Aorta (tissue), 5 donors: ENCODE measurements at regions not wholly inside any gene's neighbourhood (a gene's known extent, or its start where the extent isn't known, plus 50 kb on each side); places are given as distances from the start of the nearest gene placed in this dataset.

Experiments used
- ATAC-seq: fragments of 200-7000 bp; cut with Tn5 transposase; one replicate; pipeline ENCODE4 v1.9.1; 2022; ENCODE audit warnings: moderate library complexity; ENCODE audit not compliant: low FRiP score
- DNase-seq, 2 donors: peaks; one replicate each; pipeline ENCODE4 v3.0.0-alpha.2; 2020
- H3K27ac ChIP-seq, 2 donors: one replicate each; pipeline ENCODE4 v1.5.1; 2013; ENCODE audit warnings: low read length in 2 of 2, mild to moderate bottlenecking in 2 of 2, moderate library complexity in 2 of 2, control low read depth in 1 of 2, inconsistent platforms in 1 of 2, low read depth in 1 of 2
- H3K27me3 ChIP-seq, 2 donors: one replicate each; pipeline ENCODE4 v1.6.1; 2013; ENCODE audit warnings: control low read depth in 1 of 2, low read length in 1 of 2, mild to moderate bottlenecking in 1 of 2, moderate library complexity in 1 of 2; ENCODE audit not compliant: insufficient read depth in 2 of 2, control insufficient read depth in 1 of 2
- H3K36me3 ChIP-seq, 2 donors: one replicate each; pipeline ENCODE4 v1.6.1; 2013; ENCODE audit warnings: control low read depth in 1 of 2, low read length in 1 of 2, mild to moderate bottlenecking in 1 of 2; ENCODE audit not compliant: insufficient read depth in 2 of 2, control insufficient read depth in 1 of 2
- H3K4me1 ChIP-seq, 2 donors: one replicate each; pipeline ENCODE4 v1.6.1; 2013; ENCODE audit warnings: low read length in 2 of 2, control low read depth in 1 of 2, mild to moderate bottlenecking in 1 of 2, moderate library complexity in 1 of 2; ENCODE audit not compliant: insufficient read depth in 2 of 2, control insufficient read depth in 1 of 2
- H3K4me3 ChIP-seq, 2 donors: one replicate each; pipeline ENCODE4 v1.5.1; 2013; ENCODE audit warnings: low read length in 2 of 2, control low read depth in 1 of 2, mild to moderate bottlenecking in 1 of 2
- H3K9me3 ChIP-seq: one replicate; pipeline ENCODE4 v1.6.1; 2013; ENCODE audit warnings: mild to moderate bottlenecking, low read length; ENCODE audit not compliant: control insufficient read depth
- WGBS, 2 donors: extraction: QIAGEN DNeasy Blood & Tissue Kit; methylation state at CpG; one replicate each; pipeline ENCODE4 v1.1.7; 2013; 5-methylcytosine and 5-hydroxymethylcytosine counted together
- intact Hi-C, 2 donors: fragments of 100-400 bp; cut with DNase I; formaldehyde crosslinking; loops; one replicate each; pipeline versions ENCODE4 v1.14.2 to v1.15.0; 2022
- donor health status: healthy with polysubstance abuse.
- donor health status: Bipolar disorder and iron deficiency.
- donor health status: DM: no; HTN: no; CAD: no.
- donor health status: DM: no; HTN: no; CAD: no.
- donor health status: DM: yes; HTN: yes; CAD: no.

DNA sequence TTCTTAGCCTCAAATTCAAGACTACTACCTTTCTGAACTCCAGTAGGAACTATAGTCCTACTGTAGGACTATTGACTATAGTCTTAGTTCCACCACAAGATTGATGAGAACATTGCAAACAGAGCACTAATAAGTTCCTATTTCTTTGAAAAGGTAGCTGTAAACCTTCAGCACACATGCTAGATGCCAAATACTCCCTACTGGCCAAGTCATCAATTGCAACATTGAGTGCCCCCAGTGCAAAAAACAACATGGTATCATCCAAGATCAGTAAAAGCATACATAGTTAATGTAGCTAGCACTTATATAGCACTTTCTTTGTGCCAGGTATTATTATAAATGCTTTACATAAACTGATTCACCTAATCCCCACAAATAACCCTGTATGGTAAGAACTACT is 99.8 kb downstream of the MRPL39 start:
- H3K4me1 ChIP-seq: no peaks in the 10 kb centered on the region
- intact Hi-C loops: no loop called here
- no peaks in the 10 kb centered on the region for H3K27me3 ChIP-seq
- no peak for ATAC-seq
- no peak overlapping the region for H3K4me3 ChIP-seq
- no peak for DNase-seq
- no peak overlapping the region for H3K27ac ChIP-seq
- no peaks in the 10 kb centered on the region for H3K9me3 ChIP-seq
- H3K36me3 ChIP-seq: no peaks in the 10 kb centered on the region

DNA sequence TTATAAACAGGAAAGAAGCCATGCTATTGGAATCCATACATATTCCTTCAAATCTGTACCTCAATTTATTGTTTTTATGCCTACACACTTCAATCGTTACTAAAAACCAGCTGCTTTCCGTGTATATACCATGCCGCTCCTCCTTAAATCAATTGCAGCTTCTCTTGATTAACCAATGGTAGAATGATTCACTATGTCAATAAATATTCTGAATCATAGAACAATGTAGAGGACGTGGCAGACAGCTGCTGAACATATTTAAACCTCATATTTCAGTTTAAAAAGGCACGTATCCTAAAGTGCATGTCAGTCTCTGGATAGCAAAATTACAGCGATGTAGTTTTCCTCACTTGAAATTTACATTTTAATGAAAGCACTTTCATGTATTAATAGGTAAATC is 100.4 kb downstream of the MRPL39 start:
- DNase-seq (no peak), ATAC-seq (no peak)
- Histone ChIP-seq H3K9me3 (no peaks in the 10 kb centered on the region), H3K27ac (no peak overlapping the region), H3K4me3 (no peak overlapping the region), H3K36me3 (no peaks in the 10 kb centered on the region), H3K27me3 (no peaks in the 10 kb centered on the region), H3K4me1 (no peaks in the 10 kb centered on the region)
- intact Hi-C loops: no loop called here
- WGBS, 2 donors: 73 to 82% methylated on average over 6 of the region's 6 CpGs

DNA sequence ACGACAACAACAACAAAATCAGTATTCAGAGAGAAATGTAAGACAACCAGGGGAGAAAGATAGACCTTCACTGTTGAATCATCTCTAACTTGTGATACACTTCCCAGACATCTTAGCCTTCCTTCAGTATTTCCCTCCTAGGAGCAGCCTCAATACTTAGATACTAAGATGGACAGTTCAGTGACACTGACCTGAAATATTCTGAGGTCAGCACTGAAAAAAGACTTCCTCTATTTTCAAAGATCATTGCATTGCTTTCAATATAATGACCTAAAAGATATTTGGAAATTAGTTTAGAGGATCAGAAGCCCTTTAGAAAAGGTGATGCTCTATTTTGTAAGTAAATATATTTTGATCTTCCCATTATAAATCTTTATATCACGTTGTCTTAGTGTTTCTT is 101.0 kb downstream of the MRPL39 start:
- Histone ChIP-seq H3K9me3 (no peaks in the 10 kb centered on the region), H3K4me3 (no peak overlapping the region), H3K27ac (no peak overlapping the region), H3K36me3 (no peaks in the 10 kb centered on the region), H3K27me3 (no peaks in the 10 kb centered on the region), H3K4me1 (no peaks in the 10 kb centered on the region)
- no peak for ATAC-seq
- intact Hi-C loops: no loop called here
- 69 to 91% methylated on average over 2 of the region's 2 CpGs for WGBS, 2 donors
- no peak for DNase-seq

DNA sequence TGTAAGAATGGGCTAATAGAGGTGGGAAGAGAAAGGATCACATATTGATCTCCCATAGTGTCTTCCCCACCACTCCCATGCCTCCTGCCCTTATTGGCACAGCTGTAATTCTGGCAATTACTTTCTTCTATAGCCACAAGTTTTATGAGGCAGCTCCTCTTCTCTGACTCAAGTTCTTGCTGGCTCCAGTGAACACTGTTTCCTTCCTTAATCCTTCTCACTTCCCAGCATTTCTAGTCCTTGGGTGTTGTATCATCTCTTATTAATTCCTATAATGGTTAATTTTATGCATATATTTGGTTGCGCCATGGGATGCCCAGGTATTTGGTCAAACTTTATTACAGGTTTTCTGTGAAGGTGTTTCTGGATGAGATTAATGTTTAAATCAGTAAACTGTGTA is 103.3 kb downstream of the MRPL39 start:
- H3K9me3 ChIP-seq: peaks cover 3% of the 10 kb centered on the region
- no peaks in the 10 kb centered on the region for H3K36me3 ChIP-seq
- intact Hi-C loops: no loop called here
- H3K27ac ChIP-seq: no peak overlapping the region
- DNase-seq: no peak
- ATAC-seq: no peak
- H3K4me3 ChIP-seq: no peak overlapping the region
- WGBS, 2 donors: 97 to 99% methylated on average over 1 of the region's 1 CpG
- H3K27me3 ChIP-seq: no peaks in the 10 kb centered on the region
- H3K4me1 ChIP-seq: no peaks in the 10 kb centered on the region

DNA sequence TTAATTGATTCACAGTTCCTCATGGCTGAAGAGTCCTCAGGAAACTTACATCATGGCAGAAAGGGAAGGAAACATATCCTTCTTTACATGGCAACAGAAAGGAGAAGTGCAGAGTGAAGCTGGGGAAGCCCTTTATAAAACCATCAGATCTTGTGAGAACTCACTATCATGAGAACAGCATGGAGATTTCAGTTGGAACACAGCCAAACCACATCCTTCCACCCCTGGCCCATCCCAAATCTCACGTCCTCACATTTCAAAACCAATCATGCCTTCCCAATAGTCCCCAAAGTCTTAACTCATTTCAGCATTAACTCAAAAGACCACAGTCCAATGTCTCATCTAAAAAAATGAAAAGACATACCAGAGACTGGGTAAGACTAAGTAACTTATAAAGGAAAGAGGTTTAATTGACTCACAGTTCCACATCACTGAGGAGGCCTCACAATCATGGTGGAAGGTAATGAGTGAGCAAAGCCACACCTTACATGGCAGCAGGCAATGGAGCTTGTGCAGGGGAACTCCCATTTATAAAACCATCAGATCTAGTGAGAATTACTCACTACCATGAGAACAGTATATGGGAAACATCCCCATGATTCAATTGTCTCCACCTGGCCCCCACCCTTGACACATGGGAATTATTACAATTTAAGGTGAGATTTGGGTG is 105.2 kb downstream of the MRPL39 start:
- intact Hi-C loops: no loop called here
- DNase-seq (no peak), ATAC-seq (no peak)
- Histone ChIP-seq H3K27ac (no peak overlapping the region), H3K27me3 (no peaks in the 10 kb centered on the region), H3K4me1 (no peaks in the 10 kb centered on the region), H3K4me3 (no peak overlapping the region), H3K36me3 (no peaks in the 10 kb centered on the region), H3K9me3 (peaks cover 3% of the 10 kb centered on the region)
- WGBS, 2 donors: 42 to 58% methylated on average over 1 of the region's 1 CpG

DNA sequence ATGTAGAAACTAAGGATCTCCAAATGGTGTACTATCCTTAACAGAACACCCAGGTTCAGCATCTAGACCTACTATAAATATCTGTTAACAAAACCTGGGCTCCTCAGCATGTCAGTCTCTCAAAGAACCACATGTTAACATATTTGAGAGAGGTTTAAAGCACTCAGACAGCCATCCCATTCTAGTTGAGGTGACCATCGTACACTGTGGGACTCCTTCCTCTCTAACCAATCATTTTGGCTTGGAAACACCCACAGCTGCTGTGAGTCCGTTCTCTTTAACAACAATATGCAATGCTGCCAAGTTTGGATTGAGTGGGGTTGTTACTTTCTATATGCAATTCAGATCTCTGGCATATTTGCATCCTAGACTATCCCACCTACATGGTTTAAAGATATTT is 105.8 kb downstream of the MRPL39 start:
- Histone ChIP-seq H3K27me3 (no peaks in the 10 kb centered on the region), H3K4me1 (no peaks in the 10 kb centered on the region), H3K4me3 (no peak overlapping the region), H3K9me3 (peaks cover 3% of the 10 kb centered on the region), H3K27ac (no peak overlapping the region), H3K36me3 (no peaks in the 10 kb centered on the region)
- WGBS, 2 donors: 30 to 45% methylated on average over 2 of the region's 2 CpGs
- DNase-seq (no peak), ATAC-seq (no peak)
- intact Hi-C loops: no loop called here

DNA sequence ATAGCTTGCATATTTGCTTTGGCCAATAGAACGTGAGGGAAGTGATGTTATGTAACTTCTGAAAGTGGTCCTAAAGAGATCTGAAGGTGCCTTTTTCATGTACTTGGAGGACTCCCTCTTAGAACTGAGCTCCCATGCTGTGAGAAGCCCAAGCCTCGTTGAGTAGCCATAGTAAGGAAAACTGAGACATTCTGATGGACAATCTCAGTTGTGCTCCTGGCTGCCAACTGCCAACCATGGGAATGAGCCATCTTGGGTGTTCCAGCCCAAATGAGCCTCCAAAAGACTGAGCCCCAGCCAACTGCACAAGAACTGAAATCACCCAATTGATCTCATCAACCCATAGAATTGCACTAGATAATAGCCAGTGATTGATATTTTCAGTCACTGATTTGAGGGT is 106.7 kb downstream of the MRPL39 start:
- ATAC-seq: no peak
- intact Hi-C loops: no loop called here
- no peak for DNase-seq
- Histone ChIP-seq H3K27me3 (no peaks in the 10 kb centered on the region), H3K36me3 (no peaks in the 10 kb centered on the region), H3K4me3 (no peak overlapping the region), H3K9me3 (peaks cover 3% of the 10 kb centered on the region), H3K4me1 (no peaks in the 10 kb centered on the region), H3K27ac (no peak overlapping the region)
- WGBS, 2 donors: 60 to 70% methylated on average over 2 of the region's 2 CpGs

DNA sequence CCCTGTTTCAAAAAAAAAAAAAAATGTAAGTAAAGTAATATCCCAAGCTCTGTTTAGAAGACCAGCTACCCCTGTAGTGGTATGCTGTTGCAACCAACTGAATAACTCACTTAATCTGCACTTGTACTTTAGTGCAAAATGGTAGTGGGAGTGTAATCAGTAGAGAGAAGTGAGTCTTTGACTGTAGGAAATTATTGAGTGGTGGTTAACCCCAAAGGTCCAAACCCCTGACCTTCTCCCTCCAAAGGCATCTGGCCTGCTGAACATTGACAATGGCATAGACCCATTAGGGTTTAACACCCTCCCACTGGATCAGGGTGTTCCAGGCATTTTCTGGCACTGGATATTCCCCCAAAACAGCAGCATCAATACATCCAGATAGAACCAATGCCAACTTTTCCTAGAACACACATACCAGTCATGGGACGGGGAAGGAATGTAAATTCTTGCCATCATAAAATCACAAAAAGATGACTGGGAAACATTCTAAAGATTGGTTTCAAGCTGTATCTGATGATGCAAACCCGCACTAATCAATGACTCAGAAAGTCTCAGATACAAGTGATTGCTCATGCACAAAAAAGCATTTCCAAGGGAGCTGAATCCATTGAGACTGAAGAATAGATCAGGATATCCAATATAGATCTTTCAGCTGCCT is 110.3 kb downstream of the MRPL39 start:
- 73 to 74% methylated on average over 2 of the region's 2 CpGs for WGBS, 2 donors
- H3K4me3 ChIP-seq: no peak overlapping the region
- H3K27me3 ChIP-seq: no peaks in the 10 kb centered on the region
- DNase-seq: no peak
- H3K27ac ChIP-seq: no peak overlapping the region
- intact Hi-C loops: no loop called here
- no peaks in the 10 kb centered on the region for H3K36me3 ChIP-seq
- no peaks in the 10 kb centered on the region for H3K4me1 ChIP-seq
- ATAC-seq: no peak
- peaks cover 3% of the 10 kb centered on the region for H3K9me3 ChIP-seq

DNA sequence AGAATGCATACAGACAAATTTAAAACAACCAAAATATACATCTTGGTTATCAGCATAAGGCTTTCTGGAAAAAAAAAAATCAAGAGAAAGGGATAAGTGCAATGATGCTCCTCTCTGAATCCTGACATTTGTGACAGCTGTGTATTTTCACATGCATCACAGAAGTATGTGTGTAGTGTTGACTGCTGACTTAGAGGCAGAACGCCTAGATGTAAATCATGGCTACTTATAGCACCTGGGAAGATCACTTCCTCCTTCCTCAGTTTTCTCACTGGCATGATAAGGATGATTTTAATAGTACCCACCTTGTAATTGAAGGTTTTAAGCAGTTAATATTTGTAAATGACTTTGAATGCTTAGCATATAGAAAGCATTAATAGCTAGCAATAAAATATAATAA is 112.5 kb downstream of the MRPL39 start:
- H3K4me3 ChIP-seq: no peak overlapping the region
- no peaks in the 10 kb centered on the region for H3K9me3 ChIP-seq
- no peaks in the 10 kb centered on the region for H3K36me3 ChIP-seq
- 54 to 76% methylated on average over 1 of the region's 1 CpG for WGBS, 2 donors
- DNase-seq (no peak), ATAC-seq (no peak)
- no peak overlapping the region for H3K27ac ChIP-seq
- H3K4me1 ChIP-seq: no peaks in the 10 kb centered on the region
- intact Hi-C loops: no loop called here
- no peaks in the 10 kb centered on the region for H3K27me3 ChIP-seq
